Left lobe of liver (tissue), 2 donors: ENCODE measurements at regions not wholly inside any gene's neighbourhood (a gene's known extent, or its start where the extent isn't known, plus 50 kb on each side); places are given as distances from the start of the nearest gene placed in this dataset.
A peak's percentile ranks its signal among the peaks of the same experiment; 100 is the strongest.
"Not testable (repeated sequence)": the region's sequence is repeated elsewhere in the genome, so short reads cannot be mapped to it uniquely, and the experiment has no call there.

Experiments used
- ATAC-seq: fragments of 200-7000 bp; cut with Tn5 transposase; one replicate; pipeline ENCODE4 v1.9.1; 2020; ENCODE audit warnings: mild to moderate bottlenecking, moderate library complexity
- DNase-seq: peaks from one replicate; pipeline ENCODE4 v3.0.0-alpha.2; 2020; ENCODE audit warnings: low spot score
- donor health status: DM: no; HTN: no; CAD: no; lungs with moderate emphysema.
- donor health status: DM: no; HTN: yes; CAD: no.

DNA sequence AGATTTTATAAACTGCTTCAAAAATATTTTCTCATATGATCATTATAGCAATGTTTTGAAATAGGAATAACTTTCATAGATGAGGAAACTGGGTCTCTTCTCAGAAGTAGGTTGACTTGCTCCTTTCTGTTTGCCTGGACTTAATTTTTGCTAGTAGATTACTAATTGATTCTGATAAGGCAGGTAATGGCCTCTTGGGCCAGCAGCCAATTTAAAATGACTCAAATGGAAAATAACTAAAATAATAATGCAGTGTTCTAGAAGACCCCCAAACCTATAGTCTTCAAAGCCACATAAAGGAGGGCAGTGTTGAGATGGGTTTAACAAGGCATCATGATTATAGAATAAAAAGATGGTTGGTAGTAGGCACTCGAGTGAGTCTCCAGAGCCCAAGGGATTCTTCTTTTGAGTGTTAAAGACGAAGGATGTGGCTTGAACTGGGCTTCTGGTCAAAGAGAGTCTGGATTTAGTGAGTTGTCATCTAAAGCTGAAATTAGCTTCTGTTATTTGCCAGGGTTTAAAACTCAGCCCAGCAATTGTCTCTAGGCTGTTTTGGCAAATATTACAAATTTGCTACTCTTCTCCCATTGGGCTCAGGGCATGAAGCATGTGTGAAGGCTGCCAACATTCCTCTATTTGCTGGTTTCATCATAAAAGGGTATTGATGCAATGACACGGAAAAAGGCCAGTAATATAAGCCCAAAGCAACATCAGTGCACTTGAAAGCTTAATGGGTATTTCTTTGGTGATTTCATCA lies 297.1 kb upstream of the MEIS2 start:
- ATAC-seq: peak; percentile 92
- no peak for DNase-seq

DNA sequence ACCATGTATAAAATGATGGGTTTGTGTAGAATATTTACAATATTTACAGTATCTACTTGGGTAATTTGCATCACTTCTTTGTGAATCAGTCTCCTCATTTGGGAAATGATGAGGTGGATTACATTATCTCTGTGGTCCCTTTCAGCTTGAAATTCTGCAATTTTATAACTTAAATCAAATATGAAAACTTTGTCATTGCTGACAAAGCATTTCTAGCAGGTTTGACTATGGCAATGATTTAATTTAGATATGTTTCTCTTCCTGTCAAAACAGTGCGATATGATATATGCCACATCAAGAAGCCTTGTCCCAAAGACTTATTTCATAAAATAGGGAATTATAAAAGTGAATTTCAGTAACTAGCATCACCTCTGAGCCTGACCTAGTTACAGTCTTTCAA lies 315.8 kb upstream of the MEIS2 start:
- ATAC-seq (no peak), DNase-seq (no peak)

- no peak for ATAC-seq
- DNase-seq: no peak
These were observed 325.2 kb upstream of the MEIS2 start for GRCh38 chr15:37425541-37425940.

DNA sequence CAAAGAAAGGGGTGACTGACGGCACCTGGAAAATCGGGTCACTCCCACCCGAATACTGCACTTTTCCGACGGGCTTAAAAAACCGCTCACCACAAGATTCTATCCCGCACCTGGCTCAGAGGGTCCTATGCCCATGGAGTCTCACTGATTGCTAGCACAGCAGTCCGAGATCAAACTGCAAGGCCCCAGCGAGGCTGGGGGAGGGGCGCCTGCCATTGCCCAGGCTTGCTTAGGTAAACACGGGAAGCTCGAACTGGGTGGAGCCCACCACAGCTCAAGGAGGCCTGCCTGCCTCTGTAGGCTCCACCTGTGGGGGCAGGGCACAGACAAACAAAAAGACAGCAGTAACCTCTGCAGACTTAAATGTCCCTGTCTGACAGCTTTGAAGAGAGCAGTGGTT lies 327.0 kb upstream of the MEIS2 start:
- ATAC-seq, DNase-seq: not testable (repeated sequence)

GRCh38 chr15:37446921-37447320 lies 346.6 kb upstream of the MEIS2 start:
- DNase-seq (no peak), ATAC-seq (no peak)

DNA sequence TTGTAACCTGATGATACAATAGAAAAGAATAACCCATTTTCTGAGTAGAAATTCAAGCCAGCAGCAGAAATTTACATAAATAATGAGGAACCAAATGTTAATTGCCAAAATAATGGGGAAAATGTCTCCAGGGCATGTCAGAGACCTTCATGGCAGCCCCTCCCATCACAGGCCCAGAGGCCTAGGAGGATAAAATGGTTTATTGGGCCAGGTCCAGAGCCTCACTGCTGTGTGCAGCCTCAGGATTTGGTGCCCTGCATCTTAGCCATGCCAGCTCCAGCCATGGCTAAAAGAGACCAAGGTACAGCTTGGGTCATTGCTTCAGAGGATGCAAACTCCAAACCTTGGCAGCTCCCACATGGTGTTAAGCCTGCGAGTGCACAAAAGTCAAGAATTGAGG lies 352.1 kb upstream of the MEIS2 start:
- no peak for ATAC-seq
- no peak for DNase-seq

DNA sequence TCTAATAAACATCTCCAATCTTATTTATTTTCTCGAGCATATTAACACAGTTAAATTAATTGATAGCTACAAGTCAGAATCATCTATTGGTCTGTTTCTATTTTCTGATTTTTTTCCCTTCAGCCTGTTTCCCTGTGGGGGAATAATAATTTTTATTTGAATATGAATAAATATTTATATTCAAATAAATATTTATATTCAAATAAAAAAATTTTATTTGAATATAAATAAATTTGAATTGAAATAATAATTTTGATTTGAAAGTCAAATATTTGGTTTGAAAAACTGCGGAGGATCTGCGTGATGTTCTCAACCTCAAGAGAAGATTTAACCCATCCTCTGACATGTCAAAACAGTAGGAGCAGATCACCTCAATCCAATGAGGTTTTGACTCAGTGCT lies 380.1 kb upstream of the MEIS2 start:
- DNase-seq: no peak

DNA sequence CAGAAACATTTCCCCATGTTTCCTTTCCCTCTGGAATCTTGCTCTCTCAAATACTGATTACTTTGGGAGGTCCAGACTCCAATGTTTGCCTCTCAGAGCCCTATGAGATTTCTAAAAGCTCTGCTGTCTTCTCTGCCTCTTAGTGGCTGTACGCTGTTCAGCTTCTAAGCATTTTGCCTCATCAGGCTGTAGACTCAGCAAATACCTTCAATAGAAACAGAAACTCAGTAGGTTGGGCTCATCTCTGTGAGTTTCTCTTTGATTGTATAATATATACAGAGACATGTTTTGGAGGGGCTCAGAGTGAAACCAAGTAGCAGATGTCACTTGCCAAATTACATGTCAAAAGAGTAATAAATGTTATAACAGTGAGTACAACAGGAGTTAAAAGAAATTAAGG lies 380.8 kb upstream of the MEIS2 start:
- ATAC-seq (no peak), DNase-seq (no peak)

More for the DNA sequence above, 380.1 kb upstream of the MEIS2 start:
- ATAC-seq: no peak

- DNase-seq (no peak), ATAC-seq (no peak)
These were observed 383.4 kb upstream of the MEIS2 start for GRCh38 chr15:37483779-37484178.

DNA sequence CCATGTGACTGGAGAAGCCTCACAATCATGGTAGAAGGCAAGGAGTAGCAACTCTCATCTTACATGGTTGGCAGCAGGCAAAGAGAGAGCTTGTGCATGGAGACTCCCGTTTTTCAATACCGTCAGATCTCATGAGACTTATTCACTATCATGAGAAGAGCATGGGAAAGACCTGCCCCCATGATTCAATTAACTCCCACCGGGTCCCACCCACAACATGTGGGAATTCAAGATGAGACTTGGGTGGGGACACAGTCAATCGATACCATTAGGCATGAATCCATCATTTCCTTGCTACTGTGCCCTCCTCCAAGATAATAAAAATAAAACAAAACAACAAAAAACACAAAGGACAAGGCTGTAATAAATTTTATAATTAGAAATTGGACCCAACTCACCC lies 384.7 kb upstream of the MEIS2 start:
- no peak for ATAC-seq
- no peak for DNase-seq

- no peak for ATAC-seq
- no peak for DNase-seq
These were observed 390.4 kb upstream of the MEIS2 start for GRCh38 chr15:37490707-37491106.

DNA sequence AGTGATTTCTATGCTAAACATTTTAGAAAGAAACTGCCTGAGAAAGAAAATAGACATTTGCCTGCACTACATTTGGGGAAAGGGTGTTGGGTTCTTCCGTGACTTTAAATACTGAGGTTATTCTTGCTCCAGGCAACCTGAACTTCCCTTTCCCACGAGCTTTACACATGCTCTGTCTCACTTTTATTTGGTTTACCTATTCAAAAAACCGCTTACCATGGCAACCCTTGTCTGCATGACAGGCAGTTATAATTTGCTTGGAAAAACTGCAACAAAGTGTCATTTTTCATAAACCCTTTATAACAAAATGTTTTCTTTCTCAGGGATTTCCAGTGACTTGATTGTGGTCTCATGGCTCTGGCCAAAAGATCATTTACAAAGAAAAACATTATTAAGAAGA lies 416.3 kb upstream of the MEIS2 start:
- DNase-seq (no peak), ATAC-seq (no peak)

DNA sequence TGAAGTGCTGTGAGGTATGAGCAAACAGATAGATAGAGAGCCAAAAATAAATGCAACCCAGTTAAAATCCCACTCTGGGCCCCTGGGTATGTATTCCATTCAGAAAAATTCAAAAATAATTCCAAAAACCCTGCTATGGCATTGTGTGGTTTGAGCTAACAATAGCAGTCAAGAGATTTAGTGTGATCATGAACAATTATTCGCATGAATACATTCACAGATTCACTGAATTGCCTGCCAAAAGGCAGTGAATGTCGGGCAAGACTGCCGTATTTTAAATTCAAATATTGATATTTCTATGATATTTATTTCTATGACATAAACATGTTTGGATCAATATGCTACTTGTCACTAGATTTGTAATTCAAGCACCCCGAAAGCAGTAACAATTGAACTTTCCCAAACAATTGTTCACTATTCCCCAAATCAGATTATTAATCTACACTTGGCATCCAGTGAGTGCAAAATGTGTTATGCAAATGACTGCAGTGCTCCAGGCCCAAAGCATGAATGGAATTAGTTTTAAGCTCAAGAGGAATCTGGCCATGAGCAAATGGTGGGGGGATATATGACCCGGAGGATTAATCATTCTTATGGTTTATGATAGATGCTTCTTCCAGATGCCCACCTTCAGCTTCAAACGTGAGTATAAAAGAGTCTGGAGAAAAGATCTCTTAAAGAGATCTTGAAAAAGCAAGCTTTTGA lies 417.0 kb upstream of the MEIS2 start:
- ATAC-seq (no peak), DNase-seq (no peak)

DNA sequence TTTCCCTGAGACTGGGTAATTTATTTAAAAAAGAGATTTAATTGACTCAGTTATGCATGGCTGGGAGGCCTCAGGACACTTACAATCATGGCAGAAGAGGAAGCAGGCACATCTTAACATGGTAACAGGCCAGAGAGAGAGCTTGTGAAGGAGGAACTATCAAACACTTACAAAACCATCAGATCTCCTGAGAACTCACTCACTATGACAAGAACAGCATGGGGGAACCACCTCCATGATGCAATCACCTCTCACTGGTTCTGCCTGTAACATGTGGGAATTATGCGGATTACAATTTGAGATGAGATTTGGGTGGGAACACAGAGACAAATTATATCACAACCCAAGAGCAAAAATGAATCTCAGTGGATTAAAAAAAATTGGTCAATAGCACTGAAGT lies 416.0 kb upstream of the TMCO5A start:
- DNase-seq: no peak
- ATAC-seq: no peak

DNA sequence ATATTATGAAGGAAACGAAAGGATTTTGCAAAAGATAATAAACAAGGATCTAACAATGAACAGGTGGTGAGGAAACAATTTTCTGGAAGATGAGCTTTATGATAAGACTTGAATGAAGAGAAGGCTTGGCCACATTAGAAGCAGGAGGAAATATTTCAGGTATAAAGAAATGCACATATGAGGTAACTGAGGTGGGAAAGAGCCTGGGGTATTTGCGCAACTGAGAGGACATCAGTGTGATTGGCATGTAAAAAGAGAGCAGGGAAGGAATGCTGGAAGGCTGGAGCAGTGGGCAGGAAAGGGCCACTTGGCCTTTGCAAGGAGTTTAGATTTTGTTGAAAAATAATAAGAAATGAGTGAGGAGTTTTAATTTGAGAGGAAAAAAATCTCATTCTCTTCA lies 414.4 kb upstream of the TMCO5A start:
- ATAC-seq: no peak
- DNase-seq: no peak

DNA sequence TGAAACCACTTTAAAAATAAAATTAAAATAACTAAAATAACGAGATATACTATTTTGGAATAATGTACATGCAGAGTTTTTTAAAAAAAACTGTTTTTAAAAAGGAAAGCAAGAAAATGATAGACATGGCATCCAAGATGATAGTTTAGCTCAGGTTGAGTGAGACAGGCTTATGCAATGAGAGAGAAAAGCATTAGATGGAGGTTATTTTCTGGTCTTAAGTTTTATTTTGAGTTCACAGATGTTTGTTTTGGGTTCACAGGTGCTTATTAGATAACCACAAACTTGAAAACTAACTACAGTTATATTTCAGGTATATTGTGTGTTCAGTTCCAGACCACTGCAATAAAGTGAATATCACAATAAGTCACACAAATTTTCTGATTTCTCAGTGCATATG lies 413.6 kb upstream of the TMCO5A start:
- ATAC-seq (no peak), DNase-seq (no peak)

- ATAC-seq (no peak), DNase-seq (no peak)
These were observed 409.8 kb upstream of the TMCO5A start for GRCh38 chr15:37524601-37525000.

- no peak for ATAC-seq
- DNase-seq: no peak
These were observed 406.0 kb upstream of the TMCO5A start for GRCh38 chr15:37528432-37528831.

- no peak for ATAC-seq
- no peak for DNase-seq
These were observed 397.4 kb upstream of the TMCO5A start for GRCh38 chr15:37536967-37537605.

GRCh38 chr15:37537802-37538201 lies 396.6 kb upstream of the TMCO5A start:
- no peak for ATAC-seq
- DNase-seq: no peak

DNA sequence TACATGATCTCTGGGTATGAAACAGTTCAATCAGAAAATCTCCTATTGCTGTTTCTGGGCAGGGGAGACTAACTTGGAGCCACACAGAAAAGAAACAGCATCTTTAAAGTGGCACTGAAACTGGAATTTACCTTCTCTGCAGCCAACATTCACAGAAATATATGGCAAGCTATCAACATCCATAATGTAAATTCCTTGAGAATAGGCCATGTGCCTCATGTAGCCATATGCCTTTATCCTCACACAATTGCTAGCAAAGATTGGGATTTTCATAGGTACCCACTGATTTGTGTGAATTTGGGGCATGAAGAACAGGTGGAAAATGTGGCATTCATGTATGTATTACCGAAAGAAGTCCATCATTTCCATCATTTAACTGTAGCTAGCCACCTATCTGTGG lies 386.3 kb upstream of the TMCO5A start:
- DNase-seq (no peak), ATAC-seq (no peak)

DNA sequence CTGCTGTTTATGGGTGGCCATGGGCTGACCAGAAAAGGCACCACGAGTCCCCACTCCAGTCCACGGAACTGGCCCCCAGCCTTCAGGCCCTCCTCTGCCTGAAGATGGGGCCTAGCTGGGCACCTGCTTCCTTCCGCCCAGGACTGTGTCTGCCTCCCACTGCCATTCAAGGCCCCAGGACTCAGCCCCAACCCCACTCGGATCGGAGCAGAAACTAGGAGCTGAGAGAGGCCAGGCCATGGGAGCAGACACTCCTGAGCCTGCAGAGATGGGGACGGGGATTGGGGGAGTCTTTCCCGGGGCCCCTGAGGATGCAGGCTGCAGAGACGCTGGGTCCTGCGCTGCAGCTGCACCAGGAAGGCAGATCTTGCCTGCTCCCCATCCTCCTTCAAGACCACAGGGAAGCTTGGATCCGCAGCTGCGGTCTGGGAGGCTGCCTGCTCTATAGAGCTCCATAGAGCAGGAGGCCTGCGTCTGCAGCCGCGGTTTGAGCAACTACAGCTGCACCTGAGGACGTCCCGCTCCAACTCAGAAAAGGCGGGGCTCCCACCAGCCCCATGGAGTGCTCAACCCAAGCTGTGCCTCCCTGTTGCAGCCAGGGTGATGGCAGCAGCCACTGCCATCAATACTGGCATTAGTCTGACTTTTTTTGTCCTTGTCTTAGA lies 383.9 kb upstream of the TMCO5A start:
- ATAC-seq: no peak
- no peak for DNase-seq
